ENCODE measurements at regions not wholly inside any gene's neighbourhood (a gene's known extent, or its start where the extent isn't known, plus 50 kb on each side); places are given as distances from the start of the nearest gene placed in this dataset.

DNA sequence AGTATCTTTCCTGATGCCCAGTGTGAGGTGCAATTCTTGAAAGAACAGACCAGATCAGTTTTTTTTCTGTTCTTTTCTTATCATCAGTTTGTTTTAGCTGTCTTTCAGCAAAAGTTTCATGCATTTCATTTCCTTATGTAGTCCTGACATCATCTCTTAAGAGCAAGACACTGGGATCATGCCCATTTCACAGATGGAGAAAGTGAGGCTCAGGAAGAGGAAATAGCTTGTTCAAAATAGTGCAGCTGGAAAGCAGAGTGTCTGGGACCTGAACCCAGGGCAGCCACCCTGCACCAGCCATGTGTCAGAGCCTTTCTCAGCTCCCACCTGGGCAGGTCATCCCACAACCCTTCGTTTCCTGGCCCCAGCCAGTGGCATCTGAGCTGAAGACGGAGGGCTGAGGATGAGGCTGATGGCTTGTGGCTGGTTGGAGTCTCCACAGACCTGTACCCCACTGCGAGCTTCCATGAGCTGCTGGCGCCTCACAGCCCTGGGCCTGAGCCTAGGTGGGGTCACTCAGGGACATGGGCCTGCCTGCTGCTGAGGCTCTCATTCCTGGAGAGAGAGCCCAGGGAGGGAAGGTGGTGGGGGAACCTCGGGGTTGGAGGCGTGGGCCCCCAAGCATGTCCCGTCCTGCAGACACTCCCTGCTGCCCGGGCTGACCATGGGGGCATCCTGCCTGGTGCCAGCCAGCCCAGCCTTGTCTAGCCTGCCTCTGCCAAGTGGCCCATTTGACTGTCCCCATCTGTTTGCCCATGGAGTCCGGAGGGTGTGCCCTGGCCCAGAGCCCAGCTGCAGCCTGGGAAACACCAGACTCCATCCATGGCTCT is 61.8 kb downstream of the SMIM38 start:
- no peak overlapping the region for H3K27ac ChIP-seq (ENCODE audit: low read depth in 1 of 2, low read length in 2 of 2)
- H3K27me3 ChIP-seq (ENCODE audit: control insufficient read depth in 1 of 2, insufficient read depth in 2 of 2, low read length in 2 of 2) = no peaks in the 10 kb centered on the region
- no peak for ATAC-seq (ENCODE audit: poor library complexity)
- ChIA-PET CTCF (no interaction called here), POLR2A (no interaction called here)
- no peak overlapping the region for H3K4me3 ChIP-seq (ENCODE audit: low read length)
- DNase-seq = peak in 1 of 14 experiments; percentile 6
- peaks cover 4% of the 10 kb centered on the region for H3K4me1 ChIP-seq (ENCODE audit: insufficient read depth, low read length)
- H3K9me3 ChIP-seq (ENCODE audit: control insufficient read depth in 1 of 2, insufficient read depth in 1 of 2, low read length in 2 of 2) = no peaks in the 10 kb centered on the region
- intact Hi-C loops (cut with DNase I, micrococcal nuclease) = no loop called here
- TF ChIP-seq, protein P1, sequence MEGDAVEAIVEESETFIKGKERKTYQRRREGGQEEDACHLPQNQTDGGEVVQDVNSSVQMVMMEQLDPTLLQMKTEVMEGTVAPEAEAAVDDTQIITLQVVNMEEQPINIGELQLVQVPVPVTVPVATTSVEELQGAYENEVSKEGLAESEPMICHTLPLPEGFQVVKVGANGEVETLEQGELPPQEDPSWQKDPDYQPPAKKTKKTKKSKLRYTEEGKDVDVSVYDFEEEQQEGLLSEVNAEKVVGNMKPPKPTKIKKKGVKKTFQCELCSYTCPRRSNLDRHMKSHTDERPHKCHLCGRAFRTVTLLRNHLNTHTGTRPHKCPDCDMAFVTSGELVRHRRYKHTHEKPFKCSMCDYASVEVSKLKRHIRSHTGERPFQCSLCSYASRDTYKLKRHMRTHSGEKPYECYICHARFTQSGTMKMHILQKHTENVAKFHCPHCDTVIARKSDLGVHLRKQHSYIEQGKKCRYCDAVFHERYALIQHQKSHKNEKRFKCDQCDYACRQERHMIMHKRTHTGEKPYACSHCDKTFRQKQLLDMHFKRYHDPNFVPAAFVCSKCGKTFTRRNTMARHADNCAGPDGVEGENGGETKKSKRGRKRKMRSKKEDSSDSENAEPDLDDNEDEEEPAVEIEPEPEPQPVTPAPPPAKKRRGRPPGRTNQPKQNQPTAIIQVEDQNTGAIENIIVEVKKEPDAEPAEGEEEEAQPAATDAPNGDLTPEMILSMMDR (IDR thresholded peaks at IDR 0.05) = no peak
- no peaks in the 10 kb centered on the region for H3K36me3 ChIP-seq (ENCODE audit: insufficient read depth, low read length)
- H3K4me1 Mint-ChIP-seq (ENCODE audit: low read depth) = peaks cover 11% of the 10 kb centered on the region
- no peaks in the 10 kb centered on the region for H3K36me3 Mint-ChIP-seq (ENCODE audit: low read depth)
- no peaks in the 10 kb centered on the region for H3K9me3 Mint-ChIP-seq
- no peak overlapping the region for H3K27ac Mint-ChIP-seq
- no peaks in the 10 kb centered on the region for H3K27me3 Mint-ChIP-seq
- no peak overlapping the region for H3K4me3 Mint-ChIP-seq

DNA sequence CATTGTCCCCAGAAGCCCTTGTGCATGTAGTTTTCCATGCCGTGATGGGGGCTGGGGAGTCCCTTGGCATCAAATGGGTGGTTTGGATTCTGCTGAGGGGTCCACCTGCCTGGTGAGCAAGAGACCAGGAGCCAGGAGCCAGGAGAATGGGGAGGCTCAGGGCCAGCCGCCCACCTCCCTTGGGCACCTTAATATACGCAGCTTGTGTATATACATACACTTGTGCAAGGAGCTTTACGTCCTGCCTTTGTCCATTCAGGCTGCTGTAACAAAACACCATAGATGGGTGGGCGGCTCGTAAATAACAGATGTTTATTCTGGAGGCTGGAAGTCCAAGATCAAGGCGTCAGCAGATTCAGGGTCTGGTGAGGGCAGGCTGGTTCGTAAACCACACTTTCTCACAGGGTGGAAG is 62.5 kb downstream of the SMIM38 start:
- H3K27me3 Mint-ChIP-seq = no peaks in the 10 kb centered on the region
- DNase-seq (peak in 1 of 14 experiments; percentile 8), ATAC-seq (ENCODE audit: poor library complexity) (no peak)
- Histone ChIP-seq H3K27ac (ENCODE audit: low read depth in 1 of 2, low read length in 2 of 2) (no peak overlapping the region), H3K9me3 (ENCODE audit: control insufficient read depth in 1 of 2, insufficient read depth in 1 of 2, low read length in 2 of 2) (no peaks in the 10 kb centered on the region), H3K4me1 (ENCODE audit: insufficient read depth, low read length) (peaks cover 4% of the 10 kb centered on the region), H3K4me3 (ENCODE audit: low read length) (no peak overlapping the region), H3K27me3 (ENCODE audit: control insufficient read depth in 1 of 2, insufficient read depth in 2 of 2, low read length in 2 of 2) (no peaks in the 10 kb centered on the region), H3K36me3 (ENCODE audit: insufficient read depth, low read length) (no peaks in the 10 kb centered on the region)
- H3K9me3 Mint-ChIP-seq = no peaks in the 10 kb centered on the region
- H3K27ac Mint-ChIP-seq = no peak overlapping the region
- POLR2A ChIA-PET = no interaction called here
- no peaks in the 10 kb centered on the region for H3K36me3 Mint-ChIP-seq (ENCODE audit: low read depth)
- no peak overlapping the region for H3K4me3 Mint-ChIP-seq
- intact Hi-C loops (cut with DNase I, micrococcal nuclease) = no loop called here
- TF ChIP-seq, protein P1 (IDR thresholded peaks at IDR 0.05) = no peak
- H3K4me1 Mint-ChIP-seq (ENCODE audit: low read depth) = peaks cover 4% of the 10 kb centered on the region
- CTCF ChIA-PET = no interaction called here

DNA sequence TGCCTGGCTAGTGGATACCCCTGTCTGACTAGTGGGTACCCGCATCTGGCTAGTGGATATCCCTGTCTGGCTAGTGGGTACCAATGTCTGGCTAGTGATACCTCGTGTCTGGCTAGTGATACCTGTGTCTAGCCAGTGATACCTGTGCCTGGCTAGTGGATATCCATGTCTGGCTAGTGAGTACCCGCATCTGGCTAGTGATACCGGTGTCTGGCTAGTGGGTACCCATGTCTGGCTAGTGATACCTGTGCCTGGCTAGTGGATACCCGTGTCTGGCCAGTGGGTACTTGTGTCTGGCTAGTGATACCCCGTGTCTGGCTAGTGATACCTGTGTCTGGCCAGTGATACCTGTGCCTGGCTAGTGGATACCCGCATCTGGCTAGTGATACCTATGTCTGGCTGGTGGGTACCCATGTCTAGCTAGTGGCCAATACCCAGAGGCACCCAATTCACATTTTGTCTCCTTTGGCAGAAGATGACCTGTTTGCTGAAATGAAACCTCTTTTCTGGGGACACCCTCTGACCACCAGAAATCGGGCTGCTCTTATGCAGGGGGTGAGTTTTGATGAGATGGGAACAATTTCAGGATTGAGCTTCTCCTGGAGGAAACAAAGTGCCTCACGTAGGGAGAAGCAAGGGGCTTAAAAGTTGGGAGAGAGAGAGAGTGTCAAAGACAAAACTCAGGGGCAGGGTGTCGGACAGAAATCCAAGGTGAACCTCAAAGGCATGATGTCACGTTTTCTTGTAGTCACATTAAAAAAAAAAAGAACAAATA is 63.4 kb downstream of the SMIM38 start:
- DNase-seq (peak in 1 of 14 experiments; percentile 8), ATAC-seq (ENCODE audit: poor library complexity) (no peak)
- Mint-ChIP-seq H3K4me1 (ENCODE audit: low read depth) (no peaks in the 10 kb centered on the region), H3K9me3 (no peaks in the 10 kb centered on the region), H3K27ac (no peak overlapping the region), H3K36me3 (ENCODE audit: low read depth) (no peaks in the 10 kb centered on the region), H3K4me3 (no peak overlapping the region), H3K27me3 (no peaks in the 10 kb centered on the region)
- intact Hi-C loops (cut with DNase I, micrococcal nuclease) = no loop called here
- Histone ChIP-seq H3K27ac (ENCODE audit: low read depth in 1 of 2, low read length in 2 of 2) (no peak overlapping the region), H3K27me3 (ENCODE audit: control insufficient read depth in 1 of 2, insufficient read depth in 2 of 2, low read length in 2 of 2) (no peaks in the 10 kb centered on the region), H3K4me3 (ENCODE audit: low read length) (no peak overlapping the region), H3K9me3 (ENCODE audit: control insufficient read depth in 1 of 2, insufficient read depth in 1 of 2, low read length in 2 of 2) (no peaks in the 10 kb centered on the region), H3K36me3 (ENCODE audit: insufficient read depth, low read length) (no peaks in the 10 kb centered on the region), H3K4me1 (ENCODE audit: insufficient read depth, low read length) (no peaks in the 10 kb centered on the region)
- ChIA-PET POLR2A (no interaction called here), CTCF (no interaction called here)
- TF ChIP-seq, protein P1 (IDR thresholded peaks at IDR 0.05) = no peak
